ENCODE measurements at regions not wholly inside any gene's neighbourhood (a gene's known extent, or its start where the extent isn't known, plus 50 kb on each side); places are given as distances from the start of the nearest gene placed in this dataset.

GRCh38 chr3:28615071-28615470, 266.4 kb upstream of the AZI2 start:
- TF ChIP-seq, protein P1, sequence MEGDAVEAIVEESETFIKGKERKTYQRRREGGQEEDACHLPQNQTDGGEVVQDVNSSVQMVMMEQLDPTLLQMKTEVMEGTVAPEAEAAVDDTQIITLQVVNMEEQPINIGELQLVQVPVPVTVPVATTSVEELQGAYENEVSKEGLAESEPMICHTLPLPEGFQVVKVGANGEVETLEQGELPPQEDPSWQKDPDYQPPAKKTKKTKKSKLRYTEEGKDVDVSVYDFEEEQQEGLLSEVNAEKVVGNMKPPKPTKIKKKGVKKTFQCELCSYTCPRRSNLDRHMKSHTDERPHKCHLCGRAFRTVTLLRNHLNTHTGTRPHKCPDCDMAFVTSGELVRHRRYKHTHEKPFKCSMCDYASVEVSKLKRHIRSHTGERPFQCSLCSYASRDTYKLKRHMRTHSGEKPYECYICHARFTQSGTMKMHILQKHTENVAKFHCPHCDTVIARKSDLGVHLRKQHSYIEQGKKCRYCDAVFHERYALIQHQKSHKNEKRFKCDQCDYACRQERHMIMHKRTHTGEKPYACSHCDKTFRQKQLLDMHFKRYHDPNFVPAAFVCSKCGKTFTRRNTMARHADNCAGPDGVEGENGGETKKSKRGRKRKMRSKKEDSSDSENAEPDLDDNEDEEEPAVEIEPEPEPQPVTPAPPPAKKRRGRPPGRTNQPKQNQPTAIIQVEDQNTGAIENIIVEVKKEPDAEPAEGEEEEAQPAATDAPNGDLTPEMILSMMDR (conservative IDR thresholded peaks at IDR 0.05; ENCODE audit: low read length): no peak
- no peak for TF ChIP-seq EZH2phosphoT487 (IDR thresholded peaks at IDR 0.05; ENCODE audit: borderline replicate concordance, low read depth, low read length)

Data from OCI-LY7 (cell line).